ENCODE measurements at regions not wholly inside any gene's neighbourhood (a gene's known extent, or its start where the extent isn't known, plus 50 kb on each side); places are given as distances from the start of the nearest gene placed in this dataset.

DNA sequence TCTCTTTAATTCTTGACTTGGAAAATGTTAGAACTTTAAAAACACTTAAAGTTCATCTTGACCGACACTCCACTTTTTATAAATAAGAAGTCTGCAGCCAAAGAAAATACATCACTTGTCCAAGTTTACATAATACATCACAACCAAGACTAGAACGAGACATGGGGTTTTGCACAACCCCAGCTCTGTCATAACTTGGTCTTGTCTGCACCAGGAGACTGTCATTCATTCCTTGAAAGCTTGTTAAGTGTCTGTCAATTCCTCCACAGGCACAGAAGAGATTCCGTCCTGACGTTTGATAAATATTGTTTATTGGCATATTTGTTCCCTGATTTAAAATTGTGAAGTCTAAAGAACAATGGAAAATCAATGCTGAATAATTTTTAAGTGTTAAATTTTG is 139.5 kb upstream of the SETBP1 start:
- TF ChIP-seq, protein P1, sequence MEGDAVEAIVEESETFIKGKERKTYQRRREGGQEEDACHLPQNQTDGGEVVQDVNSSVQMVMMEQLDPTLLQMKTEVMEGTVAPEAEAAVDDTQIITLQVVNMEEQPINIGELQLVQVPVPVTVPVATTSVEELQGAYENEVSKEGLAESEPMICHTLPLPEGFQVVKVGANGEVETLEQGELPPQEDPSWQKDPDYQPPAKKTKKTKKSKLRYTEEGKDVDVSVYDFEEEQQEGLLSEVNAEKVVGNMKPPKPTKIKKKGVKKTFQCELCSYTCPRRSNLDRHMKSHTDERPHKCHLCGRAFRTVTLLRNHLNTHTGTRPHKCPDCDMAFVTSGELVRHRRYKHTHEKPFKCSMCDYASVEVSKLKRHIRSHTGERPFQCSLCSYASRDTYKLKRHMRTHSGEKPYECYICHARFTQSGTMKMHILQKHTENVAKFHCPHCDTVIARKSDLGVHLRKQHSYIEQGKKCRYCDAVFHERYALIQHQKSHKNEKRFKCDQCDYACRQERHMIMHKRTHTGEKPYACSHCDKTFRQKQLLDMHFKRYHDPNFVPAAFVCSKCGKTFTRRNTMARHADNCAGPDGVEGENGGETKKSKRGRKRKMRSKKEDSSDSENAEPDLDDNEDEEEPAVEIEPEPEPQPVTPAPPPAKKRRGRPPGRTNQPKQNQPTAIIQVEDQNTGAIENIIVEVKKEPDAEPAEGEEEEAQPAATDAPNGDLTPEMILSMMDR (IDR thresholded peaks at IDR 0.05; ENCODE audit: extremely low read depth, missing control alignments) = no peak
- no peak for DNase-seq (ENCODE audit: low spot score)

DNA sequence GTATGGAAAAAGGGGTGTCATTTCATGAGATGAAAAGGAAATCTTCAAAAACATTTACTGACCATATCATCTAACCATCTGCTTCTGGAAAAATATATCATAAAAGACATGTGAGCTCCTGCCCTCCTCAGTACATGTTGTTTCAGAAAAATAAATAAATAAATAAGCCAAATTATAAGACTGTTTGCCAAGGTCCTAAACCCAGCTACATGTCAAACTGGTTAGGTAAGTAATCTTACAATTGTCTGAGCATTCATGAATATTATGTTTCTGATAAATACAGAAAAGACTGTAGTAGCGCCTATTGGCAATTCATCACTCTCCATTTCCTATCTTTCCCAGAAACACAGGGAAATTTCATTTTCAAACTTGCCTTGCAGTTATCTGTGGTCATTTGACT is 138.9 kb upstream of the SETBP1 start:
- DNase-seq (ENCODE audit: low spot score) = no peak
- TF ChIP-seq, protein P1 (IDR thresholded peaks at IDR 0.05; ENCODE audit: extremely low read depth, missing control alignments) = no peak

DNA sequence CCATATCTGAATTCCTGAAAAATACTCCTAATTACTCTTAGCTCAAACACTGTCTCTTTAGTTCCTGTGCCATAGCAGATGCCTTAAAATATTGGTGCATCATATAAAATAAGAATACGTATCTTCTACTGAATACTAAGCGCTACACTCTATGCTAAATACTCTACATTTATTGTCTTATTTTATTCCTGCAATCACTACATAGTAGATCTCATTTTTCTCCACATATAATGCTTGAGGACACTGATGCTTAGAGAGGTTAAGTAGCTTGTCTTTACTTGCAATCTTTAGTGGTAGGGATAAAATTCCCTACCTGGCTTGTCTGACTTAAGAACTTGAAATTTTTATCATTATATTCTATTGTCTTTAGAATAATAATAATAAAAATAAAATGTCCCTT is 137.3 kb upstream of the SETBP1 start:
- TF ChIP-seq, protein P1 (IDR thresholded peaks at IDR 0.05; ENCODE audit: extremely low read depth, missing control alignments) = no peak
- no peak for DNase-seq (ENCODE audit: low spot score)

DNA sequence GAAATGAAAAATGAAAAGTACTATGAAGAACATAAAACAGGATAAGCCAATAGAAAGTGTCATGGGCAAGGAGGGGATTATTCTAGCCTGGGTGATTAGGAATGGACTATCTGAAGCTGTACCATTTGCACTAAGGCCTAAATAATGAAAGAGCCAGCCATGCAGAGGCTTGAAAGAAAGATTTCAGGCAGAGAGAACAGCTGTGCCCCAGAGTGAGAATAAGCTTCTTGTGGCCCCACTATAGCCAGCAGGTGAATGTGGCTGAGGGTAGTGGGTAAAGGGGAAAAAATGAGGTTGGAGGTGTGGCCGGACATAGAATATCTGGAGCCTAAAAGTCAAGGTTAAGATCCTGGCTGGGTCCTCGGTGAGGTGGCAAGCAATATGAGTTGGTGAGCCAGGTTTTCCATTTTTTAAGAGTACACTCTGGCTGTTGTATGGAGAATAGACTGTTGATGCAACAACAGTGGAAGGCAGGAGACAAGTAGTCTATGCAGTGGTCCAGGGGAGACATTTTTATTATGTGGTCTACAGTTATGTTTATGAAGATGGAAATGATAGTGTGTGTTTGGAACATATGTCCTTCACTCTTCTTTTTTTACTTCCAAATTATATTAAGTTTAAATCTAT is 135.2 kb upstream of the SETBP1 start:
- TF ChIP-seq, protein P1 (IDR thresholded peaks at IDR 0.05; ENCODE audit: extremely low read depth, missing control alignments) = no peak
- DNase-seq (ENCODE audit: low spot score) = no peak

DNA sequence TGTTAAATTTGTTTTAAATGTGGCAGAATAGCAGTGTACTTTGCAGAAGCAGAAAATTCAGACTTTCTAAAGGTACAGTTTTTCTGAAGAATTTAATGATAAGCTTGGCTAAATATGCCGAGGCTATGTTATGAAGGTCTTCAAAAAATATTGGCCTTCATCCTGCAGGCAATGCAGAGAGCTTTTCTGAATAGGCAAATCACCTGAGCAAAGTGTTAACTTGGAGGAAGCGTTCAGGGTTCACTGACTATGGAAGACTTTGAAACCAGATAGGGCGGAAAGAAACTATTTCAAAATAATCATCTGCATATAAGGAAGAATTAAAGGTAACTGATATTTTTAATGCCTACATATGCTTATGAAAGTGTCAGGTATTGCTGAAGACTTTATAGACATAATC is 133.7 kb upstream of the SETBP1 start:
- TF ChIP-seq, protein P1 (IDR thresholded peaks at IDR 0.05; ENCODE audit: extremely low read depth, missing control alignments) = no peak
- no peak for DNase-seq (ENCODE audit: low spot score)

DNA sequence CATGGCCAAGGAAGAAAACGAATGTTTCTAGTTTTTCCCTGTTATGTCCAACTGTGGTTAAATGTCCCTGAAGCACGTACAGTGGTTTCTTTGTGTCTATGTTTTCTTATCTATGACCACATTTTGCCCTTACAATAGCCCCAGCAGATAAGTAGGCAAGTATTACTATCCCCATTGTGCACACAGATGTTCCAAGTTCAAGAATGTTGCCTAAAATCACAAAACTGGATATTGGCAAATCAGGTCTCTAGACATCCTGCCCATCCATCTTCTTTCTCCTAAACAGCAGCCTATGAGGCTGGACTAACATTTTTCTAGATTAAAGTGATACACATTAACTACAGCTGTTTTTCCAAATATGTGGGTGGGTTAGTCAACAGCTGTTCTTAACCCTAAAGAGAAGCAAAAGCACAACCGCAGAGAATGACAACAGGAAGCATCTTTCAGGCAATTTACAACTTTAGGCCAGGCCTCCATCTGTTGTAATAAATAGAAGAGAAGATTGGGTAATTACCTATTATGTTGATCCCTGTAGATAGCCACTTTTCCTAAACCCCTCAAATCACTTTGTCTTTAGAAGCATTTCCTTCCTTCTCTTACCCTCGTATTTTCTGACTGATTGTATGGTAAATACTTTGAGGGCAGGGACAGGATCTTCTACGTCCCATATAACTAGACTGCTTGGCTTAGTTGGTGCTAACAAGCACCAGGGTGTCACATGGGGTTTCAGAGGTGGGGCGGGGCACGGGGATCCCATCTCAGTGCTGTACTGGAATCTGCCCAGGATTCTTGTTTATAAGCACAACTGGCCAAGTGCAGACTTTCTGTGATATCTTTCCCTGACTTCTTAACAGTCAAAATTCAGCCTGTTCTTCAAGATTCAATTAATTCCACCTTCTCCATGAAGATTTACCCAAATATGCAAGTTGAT is 132.1 kb upstream of the SETBP1 start:
- TF ChIP-seq, protein P1 (IDR thresholded peaks at IDR 0.05; ENCODE audit: extremely low read depth, missing control alignments) = no peak

DNA sequence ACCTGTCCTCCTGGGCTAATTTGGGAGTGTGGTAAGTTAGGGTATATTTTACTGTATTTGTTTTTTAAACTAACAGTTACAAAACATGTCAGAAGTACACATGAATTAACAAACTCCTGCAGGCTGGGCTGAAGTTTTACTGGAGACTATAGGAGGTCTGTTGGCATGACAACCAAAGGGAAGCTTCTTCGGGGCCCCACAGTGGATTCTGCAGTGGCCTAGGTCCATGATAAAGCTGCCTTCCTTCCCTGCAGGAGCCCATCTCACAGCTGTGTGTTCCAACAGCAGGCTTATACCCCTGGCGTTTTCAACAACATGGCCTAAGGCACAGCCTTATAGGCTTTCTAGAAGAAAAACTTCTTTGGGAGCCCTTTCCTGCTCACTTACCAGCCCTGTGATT is 128.0 kb upstream of the SETBP1 start:
- TF ChIP-seq, protein P1 (IDR thresholded peaks at IDR 0.05; ENCODE audit: extremely low read depth, missing control alignments) = no peak
- no peak for DNase-seq (ENCODE audit: low spot score)

More for the DNA sequence above, 132.1 kb upstream of the SETBP1 start:
- no peak for DNase-seq (ENCODE audit: low spot score)
